Astrocyte of the cerebellum (primary cell): ENCODE measurements at regions not wholly inside any gene's neighbourhood (a gene's known extent, or its start where the extent isn't known, plus 50 kb on each side); places are given as distances from the start of the nearest gene placed in this dataset.

Experiments
- DNase-seq: peaks from one replicate; pipeline ENCODE4 v3.0.0-alpha.2; 2011; ENCODE audit warnings: low read depth
- H3K4me3 ChIP-seq: 2 replicates; pipeline ENCODE4 v1.5.1; 2011; ENCODE audit warnings: mild to moderate bottlenecking, low read depth, low read length, moderate library complexity
- in situ Hi-C: cut with HindIII; loops from 2 replicates; pipeline ENCODE4 v1.10.0; 2017; ENCODE audit warnings: low sequenced_read_pairs
- TF ChIP-seq, protein P1 (sequence below): IDR thresholded peaks from 2 replicates; pipeline ENCODE4 v1.5.1; 2012; ENCODE audit warnings: low read length, low read depth, moderate library complexity, mild to moderate bottlenecking; ENCODE audit errors: missing control alignments

DNA sequence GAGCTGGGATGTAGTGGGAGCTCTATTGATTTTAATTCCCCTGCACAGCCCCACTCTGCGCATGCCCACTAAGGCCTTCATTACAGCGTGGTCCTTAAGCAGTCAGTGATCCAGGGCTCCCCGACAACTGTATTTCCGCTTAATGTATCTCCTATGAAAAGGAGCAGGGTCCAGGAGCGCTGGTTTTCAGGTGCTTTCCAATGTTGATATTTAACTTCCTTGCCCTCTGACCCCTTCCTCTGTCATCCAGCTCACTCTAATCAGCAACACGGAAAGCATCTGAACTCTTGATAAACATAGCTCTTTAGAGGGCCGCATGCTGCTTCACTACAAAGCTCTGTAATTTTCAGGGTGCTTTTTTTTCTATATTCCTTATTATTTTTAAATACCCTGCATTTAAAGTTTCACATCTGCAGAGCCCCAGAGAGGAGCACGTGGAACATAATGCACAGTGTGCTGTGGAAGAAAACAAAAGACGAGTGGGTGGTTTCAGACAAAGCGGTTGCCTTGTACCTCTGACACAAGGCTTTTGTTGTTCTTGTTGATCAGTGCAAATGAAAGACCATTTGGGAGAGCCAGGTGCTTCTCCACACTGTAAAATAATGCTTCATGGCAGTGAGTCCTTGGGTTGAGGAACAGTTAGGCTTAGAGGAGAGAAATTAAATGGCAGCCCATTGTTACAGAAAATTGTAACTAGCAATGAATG is 465.9 kb upstream of the CELF2 start:
- in situ Hi-C loops, result no loop called here
- no peak for DNase-seq
- H3K4me3 ChIP-seq, result no peak overlapping the region
- TF ChIP-seq, protein P1, sequence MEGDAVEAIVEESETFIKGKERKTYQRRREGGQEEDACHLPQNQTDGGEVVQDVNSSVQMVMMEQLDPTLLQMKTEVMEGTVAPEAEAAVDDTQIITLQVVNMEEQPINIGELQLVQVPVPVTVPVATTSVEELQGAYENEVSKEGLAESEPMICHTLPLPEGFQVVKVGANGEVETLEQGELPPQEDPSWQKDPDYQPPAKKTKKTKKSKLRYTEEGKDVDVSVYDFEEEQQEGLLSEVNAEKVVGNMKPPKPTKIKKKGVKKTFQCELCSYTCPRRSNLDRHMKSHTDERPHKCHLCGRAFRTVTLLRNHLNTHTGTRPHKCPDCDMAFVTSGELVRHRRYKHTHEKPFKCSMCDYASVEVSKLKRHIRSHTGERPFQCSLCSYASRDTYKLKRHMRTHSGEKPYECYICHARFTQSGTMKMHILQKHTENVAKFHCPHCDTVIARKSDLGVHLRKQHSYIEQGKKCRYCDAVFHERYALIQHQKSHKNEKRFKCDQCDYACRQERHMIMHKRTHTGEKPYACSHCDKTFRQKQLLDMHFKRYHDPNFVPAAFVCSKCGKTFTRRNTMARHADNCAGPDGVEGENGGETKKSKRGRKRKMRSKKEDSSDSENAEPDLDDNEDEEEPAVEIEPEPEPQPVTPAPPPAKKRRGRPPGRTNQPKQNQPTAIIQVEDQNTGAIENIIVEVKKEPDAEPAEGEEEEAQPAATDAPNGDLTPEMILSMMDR, result no peak

DNA sequence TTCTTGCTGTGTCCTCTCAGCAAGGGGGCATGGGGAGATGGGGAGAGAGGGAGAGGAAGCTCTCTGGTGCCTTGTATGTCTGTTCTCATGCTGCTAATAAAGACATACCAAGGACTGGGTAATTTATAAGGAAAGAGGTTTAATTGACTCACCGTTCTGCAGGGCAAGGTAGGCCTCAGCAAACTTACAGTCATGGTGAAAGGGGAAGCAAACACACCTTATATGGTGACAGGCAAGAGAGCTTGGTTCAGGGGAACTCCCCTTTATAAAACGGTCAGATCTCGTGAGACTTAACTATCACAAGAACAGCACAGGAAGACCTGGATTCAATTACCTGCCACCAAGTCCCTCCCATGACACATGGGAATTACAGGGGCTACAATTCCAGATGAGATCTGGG is 464.7 kb upstream of the CELF2 start:
- no peak for DNase-seq
- no peak overlapping the region for H3K4me3 ChIP-seq
- in situ Hi-C loops, result no loop called here
- TF ChIP-seq, protein P1, result no peak

DNA sequence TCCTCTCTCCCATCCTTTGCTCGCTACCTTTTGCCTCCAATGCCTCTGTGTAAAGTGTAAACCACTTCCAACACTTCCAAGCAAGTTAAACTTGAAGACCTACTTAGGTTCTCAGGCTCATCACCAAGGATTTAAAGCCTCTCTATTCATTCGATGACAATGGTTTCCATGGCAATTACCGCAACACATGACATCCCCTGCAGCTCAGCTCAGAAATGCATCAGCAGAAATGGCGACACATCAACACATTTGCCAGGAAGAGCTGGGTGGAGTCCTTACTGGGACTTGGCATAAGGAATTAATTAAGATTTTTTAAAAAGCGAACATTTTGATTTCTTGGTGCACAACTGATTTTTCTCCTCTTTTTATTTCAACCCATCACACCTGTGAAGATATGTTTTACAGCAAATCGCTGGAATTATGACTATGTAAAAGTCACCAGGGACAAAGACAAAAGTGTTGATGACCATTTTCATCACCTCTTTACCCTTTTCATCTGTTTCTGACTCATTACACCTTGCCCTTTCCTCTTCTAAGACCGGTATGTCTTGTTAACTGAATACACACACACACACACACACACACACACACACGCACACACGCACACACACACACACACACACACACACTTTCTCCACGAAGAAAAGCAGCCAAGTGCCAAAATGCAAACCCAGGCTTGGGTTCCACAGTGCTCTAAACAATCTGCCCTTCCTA is 453.4 kb upstream of the CELF2 start:
- DNase-seq, result no peak
- H3K4me3 ChIP-seq, result no peak overlapping the region
- in situ Hi-C loops, result no loop called here
- TF ChIP-seq, protein P1, result no peak

DNA sequence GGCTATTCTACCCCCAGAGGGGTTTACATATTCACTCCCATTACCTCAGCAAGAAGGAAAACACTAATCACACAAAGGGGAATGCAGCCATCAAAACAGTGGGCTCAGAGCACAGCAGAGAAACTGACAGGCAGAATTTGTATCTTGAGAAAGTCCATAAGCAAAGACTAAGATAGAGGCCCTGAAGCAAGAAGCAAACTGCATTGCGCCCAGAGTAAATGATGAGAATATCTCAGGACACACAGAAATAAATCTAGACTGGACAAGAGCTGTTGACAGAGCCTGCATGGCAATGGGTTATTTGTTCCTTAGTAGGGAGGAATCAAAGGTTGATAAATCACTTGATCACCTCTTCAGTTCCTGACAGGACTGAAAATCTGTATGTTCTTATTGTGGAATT is 440.7 kb upstream of the CELF2 start:
- DNase-seq, result no peak
- no peak overlapping the region for H3K4me3 ChIP-seq
- in situ Hi-C loops, result no loop called here
- TF ChIP-seq, protein P1, result no peak

DNA sequence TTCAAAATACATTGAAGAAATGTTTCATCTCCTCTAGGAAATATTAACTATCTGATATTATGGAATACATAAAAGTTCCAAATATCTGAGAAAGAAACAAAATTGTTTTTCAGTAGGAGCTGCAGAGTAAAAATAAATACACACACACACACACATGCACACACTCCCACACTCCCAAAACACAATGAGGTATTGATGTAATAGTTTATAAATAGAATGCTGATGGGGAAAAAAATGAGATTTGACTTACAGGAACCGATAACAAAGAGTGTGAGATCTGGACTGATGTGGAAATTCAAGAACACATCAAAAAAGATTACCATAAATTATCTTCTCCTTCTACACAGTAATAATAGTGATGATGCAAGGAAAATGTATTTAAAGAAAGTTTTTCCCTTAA is 438.0 kb upstream of the CELF2 start:
- in situ Hi-C loops, result no loop called here
- H3K4me3 ChIP-seq, result no peak overlapping the region
- no peak for DNase-seq
- TF ChIP-seq, protein P1, result no peak

DNA sequence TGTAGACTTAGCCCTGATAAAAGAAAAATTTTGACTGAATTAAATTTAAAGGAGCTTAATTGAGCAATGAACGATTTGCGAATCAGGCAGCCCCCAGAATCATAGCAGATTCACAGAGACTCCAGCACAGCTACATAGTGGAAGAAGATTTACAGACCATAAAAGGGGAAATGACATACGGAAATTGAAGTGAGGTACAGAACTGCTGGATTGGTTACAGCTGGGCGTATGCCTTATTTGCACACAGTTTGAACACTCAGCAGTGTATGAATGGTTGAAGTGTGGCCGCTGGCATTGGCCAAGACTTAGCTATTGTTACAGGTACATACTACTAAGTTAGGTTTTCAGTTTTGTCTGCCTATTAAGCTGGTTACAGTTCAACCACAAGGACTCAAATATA is 433.5 kb upstream of the CELF2 start:
- TF ChIP-seq, protein P1, result no peak
- no peak overlapping the region for H3K4me3 ChIP-seq
- no peak for DNase-seq
- in situ Hi-C loops, result no loop called here
